GM18951 (cell line): ENCODE measurements at regions not wholly inside any gene's neighbourhood (a gene's known extent, or its start where the extent isn't known, plus 50 kb on each side); places are given as distances from the start of the nearest gene placed in this dataset.
"Not testable (repeated sequence)": the region's sequence is repeated elsewhere in the genome, so short reads cannot be mapped to it uniquely, and the experiment has no call there.

Source experiments
- POLR2A ChIP-seq: IDR thresholded peaks from 4 replicates; pipeline ENCODE4 v1.6.1; 2011; ENCODE audit warnings: mild to moderate bottlenecking; ENCODE audit not compliant: insufficient read length, insufficient read depth; ENCODE audit errors: extremely low read depth
- in situ Hi-C: fragments of 300-500 bp; cut with MboI; formaldehyde crosslinking; loops from one replicate; pipeline ENCODE4 v1.12.0; 2022; ENCODE audit warnings: low sequenced_read_pairs, mixed read lengths, inconsistent platforms; ENCODE audit not compliant: unreplicated experiment

DNA sequence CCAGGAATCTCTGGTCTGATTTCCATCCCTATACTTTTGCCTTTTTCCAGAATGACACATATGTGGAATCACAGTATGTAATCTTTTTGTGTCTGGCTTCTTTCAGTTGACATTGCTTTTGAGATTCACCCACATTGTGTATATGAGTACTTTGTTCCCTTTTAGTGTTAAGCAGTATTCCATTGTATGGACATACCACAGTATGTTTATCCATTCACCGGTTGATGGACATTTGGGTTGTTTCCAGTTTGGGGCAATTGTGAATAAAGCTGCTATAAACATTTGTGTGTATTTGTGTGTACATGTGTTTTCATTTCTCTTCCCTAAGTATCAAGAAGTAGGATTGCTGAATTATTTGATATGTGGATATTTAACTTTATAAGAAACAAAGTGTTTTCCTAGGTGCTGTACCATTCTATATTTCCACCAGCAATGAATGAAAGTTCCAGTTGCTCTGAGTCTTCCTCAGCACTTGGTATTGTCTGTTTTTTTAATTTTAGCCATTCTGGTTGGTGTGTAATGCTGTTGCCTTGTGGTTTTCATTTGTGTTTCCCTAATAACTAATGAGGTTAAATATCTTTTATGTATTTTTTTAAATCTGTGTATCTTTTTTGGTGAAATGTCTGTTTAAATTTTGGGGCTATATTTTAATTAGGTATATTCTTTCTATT lies 203.5 kb upstream of the HAAO start:
- in situ Hi-C loops, result no loop called here
- TF ChIP-seq POLR2A, result no peak

DNA sequence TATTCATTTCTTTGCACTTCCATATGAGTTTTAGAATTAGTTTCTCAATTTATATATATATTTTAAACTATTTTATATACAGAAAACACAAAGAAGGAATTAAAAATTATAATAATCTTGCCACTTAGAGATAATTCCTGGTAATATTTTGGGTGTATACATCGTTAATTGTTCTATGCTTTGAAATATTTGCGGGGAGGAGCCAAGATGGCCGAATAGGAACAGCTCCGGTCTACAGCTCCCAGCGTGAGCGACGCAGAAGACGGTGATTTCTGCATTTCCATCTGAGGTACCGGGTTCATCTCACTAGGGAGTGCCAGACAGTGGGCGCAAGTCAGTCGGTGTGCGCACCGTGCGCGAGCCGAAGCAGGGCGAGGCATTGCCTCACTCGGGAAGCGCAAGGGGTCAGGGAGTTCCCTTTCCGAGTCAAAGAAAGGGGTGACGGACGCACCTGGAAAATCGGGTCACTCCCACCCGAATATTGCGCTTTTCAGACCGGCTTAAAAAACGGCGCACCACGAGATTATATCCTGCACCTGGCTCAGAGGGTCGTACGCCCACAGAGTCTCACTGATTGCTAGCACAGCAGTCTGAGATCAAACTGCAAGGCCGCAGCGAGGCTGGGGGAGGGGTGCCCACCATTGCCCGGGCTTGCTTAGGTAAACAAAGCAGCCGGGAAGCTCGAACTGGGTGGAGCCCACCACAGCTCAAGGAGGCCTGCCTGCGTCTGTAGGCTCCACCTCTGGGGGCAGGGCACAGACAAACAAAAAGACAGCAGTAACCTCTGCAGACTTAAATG lies 197.1 kb upstream of the HAAO start:
- in situ Hi-C loops, result not testable (repeated sequence)

DNA sequence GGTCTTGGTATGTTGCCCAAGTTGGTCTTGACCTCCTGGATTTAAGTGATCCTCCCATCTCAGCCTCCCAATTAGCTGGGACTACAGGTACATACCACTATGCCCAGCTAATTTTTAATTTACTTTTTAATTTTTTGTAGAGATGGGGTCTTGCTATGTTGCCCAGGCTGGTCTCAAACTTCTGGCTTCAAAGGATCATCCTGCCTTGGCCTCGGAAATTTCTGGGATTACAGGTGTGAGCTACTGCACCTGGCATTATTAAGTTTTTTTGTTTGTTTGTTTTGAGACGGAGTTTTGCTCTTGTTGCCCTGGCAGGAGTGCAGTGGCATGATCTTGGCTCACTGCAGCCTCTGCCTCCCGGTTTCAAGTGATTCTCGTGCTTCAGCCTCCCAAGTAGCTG lies 195.7 kb upstream of the HAAO start:
- in situ Hi-C loops, result not testable (repeated sequence)

DNA sequence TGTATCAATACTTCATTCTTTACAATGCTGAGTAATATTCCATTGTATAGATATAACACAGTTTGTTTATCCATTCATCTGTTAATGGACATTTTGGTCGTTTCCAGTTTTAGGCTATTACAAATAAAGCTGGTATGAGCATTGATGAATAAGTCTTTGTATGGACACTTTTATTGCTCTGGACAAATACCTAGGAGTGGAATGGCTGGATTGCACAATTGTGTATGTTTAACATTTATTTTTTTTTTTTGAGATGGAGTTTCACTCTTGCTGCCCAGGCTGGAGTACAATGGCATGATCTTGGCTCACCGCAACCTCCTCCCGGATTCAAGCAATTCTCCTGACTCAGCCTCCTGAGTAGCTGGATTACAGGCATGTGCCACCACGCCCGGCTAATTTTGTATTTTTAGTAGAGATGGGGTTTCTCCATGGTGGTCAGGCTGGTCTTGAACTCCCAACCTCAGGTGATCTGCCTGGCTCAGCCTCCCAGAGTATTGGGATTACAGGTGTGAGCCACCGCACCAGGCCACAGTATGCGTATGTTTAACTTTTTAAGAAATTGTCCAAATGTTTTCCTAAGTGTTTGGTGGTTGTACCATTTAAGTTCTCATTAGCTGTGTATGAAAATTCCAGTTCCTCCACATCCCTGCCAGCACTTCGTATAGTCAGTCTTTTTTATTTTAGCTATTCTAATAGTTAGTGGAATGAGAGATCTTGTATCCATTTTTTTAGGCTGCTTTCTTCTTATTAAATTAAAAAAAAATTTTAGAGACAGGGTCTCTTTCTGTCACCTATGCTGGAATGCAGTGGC lies 194.9 kb upstream of the HAAO start:
- no peak for TF ChIP-seq POLR2A
- in situ Hi-C loops, result no loop called here

DNA sequence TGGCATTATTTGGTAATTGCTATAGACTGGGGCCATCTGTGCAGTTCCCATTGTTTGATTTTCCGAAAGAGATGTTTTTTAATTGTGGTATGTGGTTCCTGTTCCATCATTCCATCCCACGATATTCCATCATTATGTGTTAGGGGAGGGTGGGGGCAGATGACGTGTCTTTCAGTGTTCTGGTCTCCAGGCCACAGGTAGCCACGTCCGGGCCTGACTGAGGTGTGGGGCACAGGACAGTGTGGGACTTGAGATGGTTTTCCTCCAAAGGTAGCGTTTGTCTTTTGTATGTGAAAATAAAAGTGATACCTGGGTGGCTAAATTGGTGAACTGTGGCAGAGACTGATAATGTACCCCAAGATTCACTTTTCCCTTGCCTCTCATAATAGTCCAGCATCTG lies 192.2 kb upstream of the HAAO start:
- TF ChIP-seq POLR2A, result no peak
- in situ Hi-C loops, result no loop called here

DNA sequence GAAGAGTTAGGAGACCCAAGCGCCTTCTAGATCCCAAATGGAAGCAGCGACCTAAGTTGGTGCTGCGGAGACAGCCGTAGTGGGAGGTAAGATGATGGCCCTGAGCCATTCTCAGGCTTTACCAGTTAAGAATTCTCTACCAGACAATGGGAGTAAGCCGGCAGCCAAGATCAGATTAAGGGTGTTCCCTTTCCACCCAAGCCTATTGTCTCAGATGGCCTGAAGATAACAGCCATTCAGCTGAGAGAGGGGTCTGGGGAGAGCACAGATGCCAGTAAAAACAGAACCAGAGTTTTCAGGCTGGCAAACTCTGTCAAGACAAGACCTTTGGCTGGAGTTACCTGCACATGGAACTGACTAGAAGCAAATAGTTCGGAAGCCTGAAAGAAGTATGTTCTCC lies 191.7 kb upstream of the HAAO start:
- in situ Hi-C loops, result no loop called here
- no peak for TF ChIP-seq POLR2A

DNA sequence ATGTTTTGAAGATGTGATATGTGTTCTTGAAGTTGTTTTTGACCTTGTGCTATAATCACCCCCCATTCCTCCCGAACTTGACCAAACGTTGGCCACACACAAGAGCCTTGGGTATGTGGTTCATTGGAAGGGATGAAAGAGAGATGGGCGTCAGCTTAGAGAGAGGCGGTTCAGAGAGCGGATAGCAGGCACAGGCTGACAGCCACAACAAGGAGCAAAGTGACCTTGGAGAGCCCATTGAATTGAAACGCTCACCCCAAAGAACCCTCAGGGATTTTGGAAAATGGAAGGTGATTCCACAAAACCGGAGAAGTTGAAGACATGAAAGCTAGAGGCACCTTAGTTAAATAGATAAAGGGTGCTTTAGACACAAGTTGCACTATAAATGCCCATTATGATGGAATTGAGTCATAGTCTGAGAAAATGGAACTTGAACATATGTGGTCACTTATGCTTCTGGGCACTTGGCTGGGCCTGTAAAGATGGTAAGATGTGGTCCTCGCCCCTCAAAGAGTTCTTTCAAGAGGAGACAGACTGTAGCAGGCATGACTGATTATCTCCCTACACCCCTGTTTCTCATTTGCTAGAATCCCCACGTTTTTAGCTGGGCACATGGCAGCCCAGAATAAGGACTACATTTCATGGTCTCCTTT lies 188.5 kb upstream of the HAAO start:
- no peak for TF ChIP-seq POLR2A

DNA sequence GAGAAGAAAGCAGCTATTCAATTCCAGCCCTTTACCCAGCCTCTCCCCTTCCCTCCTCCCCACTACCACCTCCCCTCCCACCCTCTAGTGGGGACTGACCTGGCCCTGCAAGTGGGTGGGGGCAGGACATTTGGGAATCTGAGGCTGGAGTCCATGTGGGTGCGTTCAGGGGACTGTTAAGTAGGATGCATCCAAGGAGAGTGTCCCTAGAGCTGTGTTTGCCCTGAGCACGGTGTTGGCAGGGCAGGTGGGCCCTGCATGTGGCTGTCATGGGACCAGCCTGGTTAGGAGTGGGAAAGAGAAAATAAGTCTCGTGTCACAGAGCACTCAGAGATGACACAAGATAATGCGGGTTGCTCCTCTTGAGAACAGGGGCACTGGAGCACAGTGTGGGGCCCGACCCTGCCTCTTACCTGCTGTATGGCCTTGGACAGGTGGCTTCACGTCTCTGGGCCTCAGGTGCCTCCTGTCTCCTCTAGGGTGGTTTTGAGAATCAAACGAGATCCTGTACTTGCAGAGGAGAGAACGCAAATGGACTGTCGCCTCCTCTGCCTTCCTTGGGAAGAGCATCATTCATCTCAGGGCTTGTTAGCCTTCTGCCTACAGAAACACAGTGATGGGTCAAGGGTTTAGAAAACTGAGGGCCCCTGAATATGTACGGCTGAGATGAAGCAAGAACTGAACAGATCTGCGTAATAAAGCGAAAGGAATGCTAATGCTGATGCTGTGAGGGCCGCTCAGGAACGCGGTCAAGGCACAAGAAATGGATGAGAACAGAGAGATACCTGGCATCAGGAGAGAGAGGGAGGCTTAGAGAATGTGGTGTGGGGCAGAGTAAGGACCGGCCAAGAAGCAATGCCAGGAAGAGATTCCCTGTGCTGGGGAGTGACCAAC lies 187.7 kb upstream of the HAAO start:
- in situ Hi-C loops, result no loop called here
- no peak for TF ChIP-seq POLR2A

More for the DNA sequence above, 188.5 kb upstream of the HAAO start:
- in situ Hi-C loops, result no loop called here

DNA sequence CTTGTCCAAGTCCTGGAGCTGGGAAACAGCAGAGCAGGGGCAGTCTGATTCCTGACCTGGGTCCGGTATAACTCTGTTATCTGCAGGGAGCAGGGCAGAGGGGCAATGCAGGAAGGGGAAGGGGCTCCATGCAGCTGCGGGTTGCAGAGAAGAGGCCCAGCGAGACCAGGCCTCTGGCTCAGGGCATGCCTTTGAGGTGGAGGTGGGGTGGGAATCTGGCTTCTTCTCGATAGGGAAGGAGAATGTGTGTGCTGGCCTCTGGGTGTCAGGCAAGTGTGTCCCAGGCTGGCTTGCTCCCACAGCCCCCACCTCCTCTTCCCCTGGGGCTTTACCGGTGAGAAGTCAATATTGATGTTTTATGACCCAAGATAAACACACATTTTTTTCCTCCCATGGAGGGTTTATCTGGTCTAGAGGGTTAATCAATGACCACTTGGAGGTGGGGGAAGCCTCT lies 187.1 kb upstream of the HAAO start:
- TF ChIP-seq POLR2A, result no peak
- in situ Hi-C loops, result no loop called here

DNA sequence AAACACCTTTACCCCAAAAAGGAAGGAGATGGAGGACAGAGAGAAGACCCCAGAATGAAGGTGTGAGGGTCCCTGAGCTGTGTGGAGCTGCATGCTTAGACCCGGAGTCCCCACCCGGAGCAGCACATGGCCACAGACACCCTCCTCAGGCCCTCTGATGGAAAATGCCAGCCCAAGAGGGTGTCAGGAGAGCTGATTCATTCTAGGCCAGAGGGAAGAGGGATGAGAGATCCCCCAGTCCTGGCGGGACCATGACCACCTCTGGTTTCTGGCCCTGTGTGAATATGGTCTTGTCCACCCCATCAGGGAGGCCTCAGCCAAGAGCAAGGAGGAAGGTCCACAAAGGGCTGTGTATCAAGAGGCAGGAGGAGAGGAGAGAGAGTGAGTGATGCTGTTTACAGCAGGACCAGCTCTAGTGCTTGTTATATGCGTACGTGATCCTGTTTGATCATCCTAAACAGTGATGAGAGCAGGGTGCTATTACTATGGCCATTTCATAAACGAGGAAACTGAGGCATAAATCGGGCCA lies 186.6 kb upstream of the HAAO start:
- no peak for TF ChIP-seq POLR2A
- in situ Hi-C loops, result no loop called here

DNA sequence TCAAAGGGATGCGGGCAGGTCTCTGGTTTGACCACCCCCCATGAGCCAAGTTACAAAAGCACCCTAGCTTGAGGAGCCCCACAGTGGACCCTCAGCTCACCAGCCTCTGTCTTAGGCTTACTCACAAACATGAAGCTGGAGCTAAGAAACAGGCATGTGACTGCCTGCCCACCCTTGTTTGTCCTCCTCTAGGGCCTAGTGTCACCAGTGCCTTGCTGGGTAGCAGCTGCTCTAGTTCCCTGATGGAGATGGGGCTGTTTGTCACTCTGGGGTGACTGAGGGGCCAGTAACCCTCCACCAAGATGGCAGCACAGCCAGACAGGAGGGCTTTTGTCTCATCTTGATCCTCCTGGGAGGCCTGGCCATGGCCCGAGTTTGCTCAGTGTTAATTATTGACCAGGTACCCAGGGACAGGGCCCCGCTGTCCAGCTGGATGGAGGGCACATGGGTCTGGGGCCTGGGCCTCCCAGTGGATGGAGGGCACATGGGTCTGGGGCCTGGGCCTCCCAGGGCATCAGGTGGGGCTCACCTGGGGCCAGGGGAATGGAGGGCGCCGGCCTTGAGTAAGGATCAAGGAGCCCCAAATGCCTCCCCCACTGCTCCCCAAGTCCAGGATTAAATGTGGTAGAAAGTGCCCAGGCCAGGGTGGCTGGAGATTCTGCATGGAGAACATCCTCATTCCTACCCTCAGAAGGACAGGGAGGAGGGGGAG lies 185.9 kb upstream of the HAAO start:
- no peak for TF ChIP-seq POLR2A
- in situ Hi-C loops, result no loop called here
